OCI-LY1 (cell line): ENCODE measurements at regions not wholly inside any gene's neighbourhood (a gene's known extent, or its start where the extent isn't known, plus 50 kb on each side); places are given as distances from the start of the nearest gene placed in this dataset.

Source experiments
- CTCF ChIP-seq: fragments of 200-600 bp; sonication (generic), shearing (Covaris generic); IDR thresholded peaks from 2 replicates; pipeline ENCODE4 v1.5.1; 2017; ENCODE audit warnings: mild to moderate bottlenecking, antibody characterized with exemption, low read length, moderate library complexity, mixed read lengths
- EZH2 ChIP-seq: fragments of 200-600 bp; sonication (generic), shearing (Covaris generic); IDR thresholded peaks from 2 replicates; pipeline ENCODE4 v1.8.0; 2017; ENCODE audit warnings: borderline replicate concordance, mixed run types, mild to moderate bottlenecking, antibody characterized with exemption, low read length, moderate library complexity, mixed read lengths

- no peak for TF ChIP-seq CTCF
- TF ChIP-seq EZH2 = no peak
Observed at GRCh38 chr5:19240170-19240569, 747.8 kb downstream of the CDH18 start.
